ENCODE measurements at regions not wholly inside any gene's neighbourhood (a gene's known extent, or its start where the extent isn't known, plus 50 kb on each side); places are given as distances from the start of the nearest gene placed in this dataset.

- in situ Hi-C loops (cut with MboI) (no loop called here), intact Hi-C loops (cut with micrococcal nuclease) (no loop called here)
- H3K9ac ChIP-seq (ENCODE audit: insufficient read depth in 1 of 2, low read depth in 2 of 2, low read length in 2 of 2) = no peak overlapping the region
- H3K4me2 ChIP-seq (ENCODE audit: insufficient read depth, low read length) = no peak overlapping the region
- no peaks in the 10 kb centered on the region for H3K36me3 ChIP-seq (ENCODE audit: control insufficient read depth, insufficient read depth, low read length)
- no peaks in the 10 kb centered on the region for H3K79me2 ChIP-seq (ENCODE audit: control insufficient read depth, insufficient read depth, low read length)
- H4K20me1 ChIP-seq (replicated peaks; ENCODE audit: control insufficient read depth, insufficient read depth, low read length) = no peaks in the 10 kb centered on the region
- 0% methylated on average over 5 of the region's 5 CpGs for WGBS (ENCODE audit: insufficient coverage, low coverage, missing lambda C conversion rate)
- H3K9me3 ChIP-seq (replicated peaks; ENCODE audit: control insufficient read depth, insufficient read depth, low read depth, low read length) = no peaks in the 10 kb centered on the region
- ChIA-PET CTCF (ENCODE audit: low intra/inter-chr PET ratio) (no interaction called here), POLR2A (no interaction called here)
- BruUV-seq (replicated peaks) = no TSS peak
- no peak for FAIRE-seq
- TF ChIP-seq CREB1 (IDR thresholded peaks at IDR 0.05) (no peak), CREB1 (CRISPR knock-in tag; IDR thresholded peaks at IDR 0.05) (no peak), CEBPG (CRISPR knock-in tag; IDR thresholded peaks at IDR 0.05) (no peak), CEBPG (tag; conservative IDR thresholded peaks at IDR 0.05 in 1 of 2, IDR thresholded peaks at IDR 0.05 in 1 of 2) (no peak), SMARCC2 (IDR thresholded peaks at IDR 0.05; ENCODE audit: low read depth) (no peak), BDP1 (IDR thresholded peaks at IDR 0.05; ENCODE audit: insufficient read depth, insufficient read length) (no peak), MCM5 (IDR thresholded peaks at IDR 0.05; ENCODE audit: low read depth) (no peak), ASH1L (IDR thresholded peaks at IDR 0.05; ENCODE audit: borderline replicate concordance, low read depth, partially characterized antibody) (no peak), U2AF1 (optimal IDR thresholded peaks at IDR 0.05; ENCODE audit: low read depth, low read length) (no peak), RERE (CRISPR knock-in tag; IDR thresholded peaks at IDR 0.05; ENCODE audit: borderline replicate concordance) (no peak), ZNF449 (CRISPR knock-in tag; IDR thresholded peaks at IDR 0.05) (no peak), ZNF232 (CRISPR knock-in tag; IDR thresholded peaks at IDR 0.05) (no peak), ZNF282 (CRISPR knock-in tag; IDR thresholded peaks at IDR 0.05) (no peak), YY1 (IDR thresholded peaks at IDR 0.05; ENCODE audit: borderline replicate concordance in 1 of 3, control insufficient read depth in 1 of 3, extremely low read depth in 1 of 3, insufficient read depth in 3 of 3, insufficient read length in 1 of 3, insufficient replicate concordance in 2 of 3, low read depth in 1 of 3, low read length in 2 of 3) (no peak), GATA2 (CRISPR knock-in tag; IDR thresholded peaks at IDR 0.05) (no peak)
- no peak overlapping the region for H2AFZ ChIP-seq (ENCODE audit: low read depth, low read length)
- no peak for ATAC-seq
- H3K27ac ChIP-seq (ENCODE audit: extremely low read depth, low read depth, low read length) = no peak overlapping the region
- H3K4me3 ChIP-seq = no peak overlapping the region
- DNase-seq (ENCODE audit: extremely low read depth in 1 of 4, low spot score in 3 of 4) = no peak
- no peaks in the 10 kb centered on the region for H3K9me1 ChIP-seq (ENCODE audit: control insufficient read depth, insufficient read depth, low read length)
- H3K27me3 ChIP-seq (ENCODE audit: control insufficient read depth in 2 of 2, insufficient read depth in 2 of 2, low read length in 2 of 2) = peaks cover 7 to 29% of the 10 kb centered on the region in 2 experiments
- no peaks in the 10 kb centered on the region for H3K4me1 ChIP-seq (replicated peaks in 1 of 2; ENCODE audit: control insufficient read depth in 2 of 2, insufficient read depth in 2 of 2, low read length in 2 of 2)
Observed at GRCh38 chr15:70206668-70207067, 109.0 kb upstream of the TLE3 start.
